IgD-negative memory B cell (primary cell): ENCODE measurements at regions not wholly inside any gene's neighbourhood (a gene's known extent, or its start where the extent isn't known, plus 50 kb on each side); places are given as distances from the start of the nearest gene placed in this dataset.

Source experiments
- H3K27ac Mint-ChIP-seq, 3 donors: one replicate each; pipeline ENCODE4 v1.8.0; 2020 to 2022; ENCODE audit warnings: mild to moderate bottlenecking in 3 of 3, mixed read lengths in 3 of 3, moderate library complexity in 1 of 3
- H3K27me3 Mint-ChIP-seq: one replicate; pipeline ENCODE4 v1.8.0; 2021; ENCODE audit warnings: mixed read lengths
- H3K36me3 Mint-ChIP-seq: one replicate; pipeline ENCODE4 v1.8.0; 2020; ENCODE audit warnings: mild to moderate bottlenecking, mixed read lengths
- H3K4me1 Mint-ChIP-seq, 3 donors: one replicate each; pipeline ENCODE4 v1.8.0; 2020 to 2022; ENCODE audit warnings: mixed read lengths in 3 of 3, mild to moderate bottlenecking in 1 of 3
- H3K4me3 Mint-ChIP-seq, 4 donors: one replicate each; pipeline ENCODE4 v1.8.0; 2020 to 2022; ENCODE audit warnings: mild to moderate bottlenecking in 4 of 4, mixed read lengths in 4 of 4, moderate library complexity in 3 of 4
- H3K9me3 Mint-ChIP-seq, 3 donors: one replicate each; pipeline ENCODE4 v1.8.0; 2020 to 2021; ENCODE audit warnings: mixed read lengths in 3 of 3, mild to moderate bottlenecking in 1 of 3

- Mint-ChIP-seq H3K4me1 (no peaks in the 10 kb centered on the region), H3K27ac (no peak overlapping the region), H3K36me3 (no peaks in the 10 kb centered on the region), H3K9me3 (peaks cover 0 to 2% (median 0%) of the 10 kb centered on the region in 3 donors), H3K27me3 (no peaks in the 10 kb centered on the region), H3K4me3 (no peak overlapping the region)
Measured at GRCh38 chr6:95802978-95803377, 212.8 kb upstream of the FUT9 start.

- Mint-ChIP-seq H3K4me3 (no peak overlapping the region), H3K27me3 (no peaks in the 10 kb centered on the region), H3K36me3 (no peaks in the 10 kb centered on the region), H3K27ac (no peak overlapping the region), H3K9me3 (peaks cover 0 to 2% (median 0%) of the 10 kb centered on the region in 3 donors), H3K4me1 (no peaks in the 10 kb centered on the region)
Measured at GRCh38 chr6:95803889-95804288, 211.9 kb upstream of the FUT9 start.

- H3K4me1 Mint-ChIP-seq: no peaks in the 10 kb centered on the region
- H3K9me3 Mint-ChIP-seq: peaks cover 0 to 2% (median 0%) of the 10 kb centered on the region in 3 donors
- H3K27me3 Mint-ChIP-seq: no peaks in the 10 kb centered on the region
- H3K27ac Mint-ChIP-seq: no peak overlapping the region
- no peak overlapping the region for H3K4me3 Mint-ChIP-seq
- H3K36me3 Mint-ChIP-seq: no peaks in the 10 kb centered on the region
Measured at GRCh38 chr6:95804847-95805541, 210.8 kb upstream of the FUT9 start.

- Mint-ChIP-seq H3K4me3 (no peak overlapping the region), H3K9me3 (peaks cover 0 to 2% (median 0%) of the 10 kb centered on the region in 3 donors), H3K27ac (no peak overlapping the region), H3K36me3 (no peaks in the 10 kb centered on the region), H3K4me1 (no peaks in the 10 kb centered on the region), H3K27me3 (no peaks in the 10 kb centered on the region)
Measured at GRCh38 chr6:95805699-95806098, 210.1 kb upstream of the FUT9 start.

GRCh38 chr6:95815389-95816056 is 200.3 kb upstream of the FUT9 start:
- H3K4me1 Mint-ChIP-seq: no peaks in the 10 kb centered on the region

GRCh38 chr6:95819461-95819860 is 196.3 kb upstream of the FUT9 start:
- H3K27me3 Mint-ChIP-seq: no peaks in the 10 kb centered on the region
- no peaks in the 10 kb centered on the region for H3K4me1 Mint-ChIP-seq
- H3K36me3 Mint-ChIP-seq: no peaks in the 10 kb centered on the region
- H3K9me3 Mint-ChIP-seq: peaks cover 4 to 13% (median 11%) of the 10 kb centered on the region in 3 donors
- no peak overlapping the region for H3K27ac Mint-ChIP-seq
- H3K4me3 Mint-ChIP-seq: no peak overlapping the region

More at GRCh38 chr6:95815389-95816056, 200.3 kb upstream of the FUT9 start:
- Mint-ChIP-seq H3K9me3 (peaks cover 0 to 7% (median 5%) of the 10 kb centered on the region in 3 donors), H3K4me3 (no peak overlapping the region), H3K27ac (no peak overlapping the region), H3K36me3 (no peaks in the 10 kb centered on the region), H3K27me3 (no peaks in the 10 kb centered on the region)

GRCh38 chr6:95819939-95820338 is 195.8 kb upstream of the FUT9 start:
- Mint-ChIP-seq H3K27ac (no peak overlapping the region), H3K4me1 (no peaks in the 10 kb centered on the region), H3K27me3 (no peaks in the 10 kb centered on the region), H3K36me3 (no peaks in the 10 kb centered on the region), H3K4me3 (no peak overlapping the region), H3K9me3 (peaks cover 4 to 17% (median 10%) of the 10 kb centered on the region in 3 donors)

- Mint-ChIP-seq H3K27me3 (no peaks in the 10 kb centered on the region), H3K4me3 (no peak overlapping the region), H3K36me3 (no peaks in the 10 kb centered on the region), H3K9me3 (peaks cover 3 to 8% (median 7%) of the 10 kb centered on the region in 3 donors), H3K4me1 (no peaks in the 10 kb centered on the region), H3K27ac (no peak overlapping the region)
Measured at GRCh38 chr6:95830859-95831557, 184.8 kb upstream of the FUT9 start.

GRCh38 chr6:95837890-95838289 is 177.9 kb upstream of the FUT9 start:
- H3K27ac Mint-ChIP-seq: no peak overlapping the region
- no peaks in the 10 kb centered on the region for H3K27me3 Mint-ChIP-seq
- peaks cover 0 to 7% (median 2%) of the 10 kb centered on the region in 3 donors for H3K9me3 Mint-ChIP-seq
- no peaks in the 10 kb centered on the region for H3K4me1 Mint-ChIP-seq
- no peaks in the 10 kb centered on the region for H3K36me3 Mint-ChIP-seq
- no peak overlapping the region for H3K4me3 Mint-ChIP-seq

- Mint-ChIP-seq H3K4me1 (no peaks in the 10 kb centered on the region), H3K36me3 (no peaks in the 10 kb centered on the region), H3K27me3 (no peaks in the 10 kb centered on the region), H3K9me3 (no peaks in the 10 kb centered on the region), H3K4me3 (no peak overlapping the region), H3K27ac (no peak overlapping the region)
Measured at GRCh38 chr6:95841560-95841959, 174.2 kb upstream of the FUT9 start.

GRCh38 chr6:95846652-95847051 is 169.1 kb upstream of the FUT9 start:
- Mint-ChIP-seq H3K9me3 (peaks cover 0 to 6% (median 0%) of the 10 kb centered on the region in 3 donors), H3K27ac (no peak overlapping the region), H3K27me3 (no peaks in the 10 kb centered on the region), H3K36me3 (no peaks in the 10 kb centered on the region), H3K4me3 (no peak overlapping the region), H3K4me1 (no peaks in the 10 kb centered on the region)

GRCh38 chr6:95847061-95847460 is 168.7 kb upstream of the FUT9 start:
- Mint-ChIP-seq H3K27me3 (no peaks in the 10 kb centered on the region), H3K9me3 (peaks cover 0 to 6% (median 0%) of the 10 kb centered on the region in 3 donors), H3K36me3 (no peaks in the 10 kb centered on the region), H3K27ac (no peak overlapping the region), H3K4me3 (no peak overlapping the region), H3K4me1 (no peaks in the 10 kb centered on the region)

- Mint-ChIP-seq H3K4me3 (no peak overlapping the region), H3K9me3 (peaks cover 0 to 6% (median 0%) of the 10 kb centered on the region in 3 donors), H3K27ac (no peak overlapping the region), H3K36me3 (no peaks in the 10 kb centered on the region), H3K27me3 (no peaks in the 10 kb centered on the region), H3K4me1 (no peaks in the 10 kb centered on the region)
Measured at GRCh38 chr6:95848717-95849116, 167.1 kb upstream of the FUT9 start.

- Mint-ChIP-seq H3K27ac (peak overlapping the region in 1 of 3 donors; percentile 80), H3K9me3 (peaks cover 0 to 18% (median 1%) of the 10 kb centered on the region in 3 donors), H3K36me3 (no peaks in the 10 kb centered on the region), H3K4me3 (no peak overlapping the region), H3K4me1 (no peaks in the 10 kb centered on the region), H3K27me3 (no peaks in the 10 kb centered on the region)
Measured at GRCh38 chr6:95856876-95857364, 158.9 kb upstream of the FUT9 start.

- H3K27me3 Mint-ChIP-seq: no peaks in the 10 kb centered on the region
- peaks cover 0 to 2% (median 0%) of the 10 kb centered on the region in 3 donors for H3K9me3 Mint-ChIP-seq
- no peaks in the 10 kb centered on the region for H3K36me3 Mint-ChIP-seq
- H3K27ac Mint-ChIP-seq: no peak overlapping the region
- H3K4me3 Mint-ChIP-seq: no peak overlapping the region
- no peaks in the 10 kb centered on the region for H3K4me1 Mint-ChIP-seq
Measured at GRCh38 chr6:95865857-95866256, 149.9 kb upstream of the FUT9 start.
